SU-DHL-6 (cell line): ENCODE measurements at regions not wholly inside any gene's neighbourhood (a gene's known extent, or its start where the extent isn't known, plus 50 kb on each side); places are given as distances from the start of the nearest gene placed in this dataset.
"Not testable (repeated sequence)": the region's sequence is repeated elsewhere in the genome, so short reads cannot be mapped to it uniquely, and the experiment has no call there.

Source experiments
- H2AFZ ChIP-seq: fragments of 200-600 bp; sonication (generic); 2 replicates; pipeline ENCODE4 v1.6.1; 2014; ENCODE audit warnings: low read depth, mild to moderate bottlenecking, moderate library complexity, mixed read lengths, antibody characterized with exemption, low read length; ENCODE audit not compliant: severe bottlenecking
- H3F3A ChIP-seq: fragments of 200-600 bp; shearing (Covaris generic); 2 replicates; pipeline ENCODE4 v1.6.0; 2016; ENCODE audit warnings: antibody characterized with exemption, mild to moderate bottlenecking; ENCODE audit not compliant: insufficient read depth
- H3K27ac ChIP-seq: fragments of 200-600 bp; sonication (generic); 2 replicates; pipeline ENCODE4 v1.5.1; 2016; ENCODE audit warnings: low read depth, mild to moderate bottlenecking, low read length, moderate library complexity, mixed read lengths
- H3K27me3 ChIP-seq: fragments of 200-600 bp; sonication (generic), shearing (Covaris generic); 2 replicates; pipeline ENCODE4 v1.6.0; 2014; ENCODE audit warnings: mild to moderate bottlenecking, low read length
- H3K36me3 ChIP-seq: fragments of 200-600 bp; sonication (generic); 2 replicates; pipeline ENCODE4 v1.6.1; 2014; ENCODE audit warnings: mild to moderate bottlenecking, low read length, mixed read lengths
- H3K4me2 ChIP-seq: fragments of 300-600, 200-600 bp; shearing (Covaris generic), sonication (generic); 2 replicates; pipeline ENCODE4 v1.6.0; 2014; ENCODE audit warnings: low read length, low read depth, mild to moderate bottlenecking; ENCODE audit not compliant: poor library complexity, severe bottlenecking
- H3K4me3 ChIP-seq: fragments of 200-600 bp; sonication (generic); 2 replicates; pipeline ENCODE4 v1.5.1; 2014; ENCODE audit warnings: antibody characterized with exemption, low read length, mild to moderate bottlenecking, mixed read lengths; ENCODE audit not compliant: insufficient read depth, poor library complexity, severe bottlenecking
- H3K79me2 ChIP-seq: fragments of 200-600 bp; sonication (generic); 2 replicates; pipeline ENCODE4 v1.6.1; 2014; ENCODE audit warnings: mild to moderate bottlenecking, low read length, moderate library complexity; ENCODE audit not compliant: insufficient read depth
- H3K9ac ChIP-seq: fragments of 200-600 bp; sonication (generic); 2 replicates; pipeline ENCODE4 v1.7.0; 2014; ENCODE audit warnings: mild to moderate bottlenecking, low read length
- H3K9me2 ChIP-seq: fragments of 200-600 bp; sonication (generic); replicated peaks from 2 replicates; pipeline ENCODE4 v1.6.1; 2014; ENCODE audit warnings: low read length; ENCODE audit not compliant: insufficient read depth
- H3K9me3 ChIP-seq: fragments of 200-600 bp; sonication (generic); 2 replicates; pipeline ENCODE4 v1.6.1; 2014; ENCODE audit warnings: low read length, mixed read lengths; ENCODE audit not compliant: insufficient read depth
- H4K20me1 ChIP-seq: fragments of 200-600 bp; sonication (generic); 2 replicates; pipeline ENCODE4 v1.6.1; 2014; ENCODE audit warnings: low read depth, mild to moderate bottlenecking, antibody characterized with exemption, low read length, moderate library complexity, mixed read lengths
- EZH2phosphoT487 ChIP-seq: fragments of 200-600 bp; sonication (generic), shearing (Covaris generic); conservative IDR thresholded peaks from 2 replicates; pipeline ENCODE4 v1.6.1; 2018; ENCODE audit warnings: mild to moderate bottlenecking, antibody characterized with exemption, low read length, moderate library complexity, mixed read lengths
- TF ChIP-seq, protein P1 (sequence below): fragments of 200-600 bp; sonication (generic); IDR thresholded peaks from one replicate; pipeline ENCODE4 v1.5.1; 2017; ENCODE audit warnings: antibody characterized with exemption, mild to moderate bottlenecking, low read length, moderate library complexity; ENCODE audit not compliant: insufficient read depth, poor library complexity, severe bottlenecking

DNA sequence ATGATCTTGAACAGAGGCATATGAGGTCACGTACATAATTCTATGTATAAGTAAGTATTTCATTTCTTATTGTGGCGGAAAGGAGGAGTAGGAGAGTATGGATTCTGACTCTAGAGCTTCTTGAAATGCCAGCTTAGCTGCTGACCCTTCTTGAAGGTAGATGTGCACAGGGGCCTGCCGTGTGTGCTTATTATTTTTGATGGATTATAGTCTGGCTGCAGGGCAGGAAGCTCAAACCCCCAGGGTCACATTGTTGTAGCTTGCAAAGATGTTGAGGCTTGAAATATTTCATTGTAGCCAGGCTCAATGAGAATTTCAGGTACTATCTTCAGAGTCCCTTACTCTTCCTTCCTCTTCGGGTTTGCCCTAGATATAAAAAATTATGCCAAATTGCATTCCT, 418.8 kb downstream of the OLFM4 start:
- no peaks in the 10 kb centered on the region for H4K20me1 ChIP-seq
- H3K36me3 ChIP-seq = no peaks in the 10 kb centered on the region
- H3K9ac ChIP-seq = no peak overlapping the region
- H3F3A ChIP-seq = no peaks in the 10 kb centered on the region
- no peaks in the 10 kb centered on the region for H3K27me3 ChIP-seq
- no peaks in the 10 kb centered on the region for H3K9me2 ChIP-seq
- H2AFZ ChIP-seq = no peak overlapping the region
- H3K79me2 ChIP-seq = no peaks in the 10 kb centered on the region
- no peak overlapping the region for H3K4me2 ChIP-seq
- H3K27ac ChIP-seq = no peak overlapping the region
- TF ChIP-seq, protein P1, sequence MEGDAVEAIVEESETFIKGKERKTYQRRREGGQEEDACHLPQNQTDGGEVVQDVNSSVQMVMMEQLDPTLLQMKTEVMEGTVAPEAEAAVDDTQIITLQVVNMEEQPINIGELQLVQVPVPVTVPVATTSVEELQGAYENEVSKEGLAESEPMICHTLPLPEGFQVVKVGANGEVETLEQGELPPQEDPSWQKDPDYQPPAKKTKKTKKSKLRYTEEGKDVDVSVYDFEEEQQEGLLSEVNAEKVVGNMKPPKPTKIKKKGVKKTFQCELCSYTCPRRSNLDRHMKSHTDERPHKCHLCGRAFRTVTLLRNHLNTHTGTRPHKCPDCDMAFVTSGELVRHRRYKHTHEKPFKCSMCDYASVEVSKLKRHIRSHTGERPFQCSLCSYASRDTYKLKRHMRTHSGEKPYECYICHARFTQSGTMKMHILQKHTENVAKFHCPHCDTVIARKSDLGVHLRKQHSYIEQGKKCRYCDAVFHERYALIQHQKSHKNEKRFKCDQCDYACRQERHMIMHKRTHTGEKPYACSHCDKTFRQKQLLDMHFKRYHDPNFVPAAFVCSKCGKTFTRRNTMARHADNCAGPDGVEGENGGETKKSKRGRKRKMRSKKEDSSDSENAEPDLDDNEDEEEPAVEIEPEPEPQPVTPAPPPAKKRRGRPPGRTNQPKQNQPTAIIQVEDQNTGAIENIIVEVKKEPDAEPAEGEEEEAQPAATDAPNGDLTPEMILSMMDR = no peak
- TF ChIP-seq EZH2phosphoT487 = no peak
- H3K9me3 ChIP-seq = peaks cover 8% of the 10 kb centered on the region; the same call in 1 of the 2 replicates
- no peak overlapping the region for H3K4me3 ChIP-seq

DNA sequence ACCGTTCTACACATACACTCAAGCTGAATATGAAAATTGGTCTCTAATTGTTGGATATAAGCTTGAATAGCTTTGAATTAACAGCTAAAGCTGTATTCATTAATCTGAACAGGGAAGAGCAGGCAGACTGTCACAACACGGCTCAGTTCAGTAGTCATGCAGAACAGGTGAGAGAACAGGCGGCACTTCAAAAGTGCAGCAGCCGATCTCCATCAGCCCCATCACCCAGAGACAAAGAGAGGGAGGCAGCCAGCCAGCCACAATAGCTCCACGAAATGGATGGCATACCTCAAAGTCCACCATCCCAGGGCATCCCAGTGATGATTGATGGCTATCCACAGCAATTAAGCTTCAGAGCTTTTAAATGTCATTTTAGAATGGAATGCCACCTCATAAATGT, 419.2 kb downstream of the OLFM4 start:
- no peaks in the 10 kb centered on the region for H3K27me3 ChIP-seq
- H3K9me3 ChIP-seq = peaks cover 8% of the 10 kb centered on the region; the same call in 1 of the 2 replicates
- no peak overlapping the region for H3K4me3 ChIP-seq
- no peak overlapping the region for H3K4me2 ChIP-seq
- H4K20me1 ChIP-seq = no peaks in the 10 kb centered on the region
- no peaks in the 10 kb centered on the region for H3K9me2 ChIP-seq
- H3K9ac ChIP-seq = no peak overlapping the region
- no peaks in the 10 kb centered on the region for H3K36me3 ChIP-seq
- H3K27ac ChIP-seq = no peak overlapping the region
- TF ChIP-seq, protein P1 = no peak
- no peak for TF ChIP-seq EZH2phosphoT487
- H3F3A ChIP-seq = no peaks in the 10 kb centered on the region
- no peak overlapping the region for H2AFZ ChIP-seq
- no peaks in the 10 kb centered on the region for H3K79me2 ChIP-seq

DNA sequence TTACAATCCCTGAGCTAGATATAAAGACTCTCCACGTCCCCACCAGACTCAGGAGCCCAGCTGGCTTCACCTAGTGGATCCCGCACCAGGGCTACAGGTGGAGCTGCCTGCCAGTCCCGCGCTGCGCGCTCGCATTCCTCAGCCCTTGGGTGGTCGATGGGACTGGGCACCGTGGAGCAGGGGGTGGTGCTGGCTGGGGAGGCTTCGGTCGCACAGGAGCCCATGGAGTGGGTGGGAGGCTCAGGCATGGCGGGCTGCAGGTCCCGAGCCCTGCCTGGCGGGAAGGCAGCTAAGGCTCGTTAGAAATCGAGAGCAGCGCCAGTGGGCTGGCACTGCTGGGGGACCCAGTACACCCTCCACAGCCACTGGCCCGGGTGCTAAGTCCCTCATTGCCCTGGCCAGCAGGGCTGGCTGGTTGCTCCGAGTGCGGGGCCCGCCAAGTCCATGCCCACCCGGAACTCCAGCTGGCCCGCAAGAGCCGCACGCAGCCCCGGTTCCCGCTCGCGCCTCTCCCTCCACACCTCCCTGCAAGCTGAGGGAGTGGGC, 423.7 kb downstream of the OLFM4 start:
- H3K4me2 ChIP-seq, H4K20me1 ChIP-seq, H3K79me2 ChIP-seq, H2AFZ ChIP-seq, H3K9ac ChIP-seq, H3K9me2 ChIP-seq, H3K27ac ChIP-seq, H3F3A ChIP-seq, H3K9me3 ChIP-seq, H3K36me3 ChIP-seq, H3K4me3 ChIP-seq, H3K27me3 ChIP-seq: not testable (repeated sequence)

DNA sequence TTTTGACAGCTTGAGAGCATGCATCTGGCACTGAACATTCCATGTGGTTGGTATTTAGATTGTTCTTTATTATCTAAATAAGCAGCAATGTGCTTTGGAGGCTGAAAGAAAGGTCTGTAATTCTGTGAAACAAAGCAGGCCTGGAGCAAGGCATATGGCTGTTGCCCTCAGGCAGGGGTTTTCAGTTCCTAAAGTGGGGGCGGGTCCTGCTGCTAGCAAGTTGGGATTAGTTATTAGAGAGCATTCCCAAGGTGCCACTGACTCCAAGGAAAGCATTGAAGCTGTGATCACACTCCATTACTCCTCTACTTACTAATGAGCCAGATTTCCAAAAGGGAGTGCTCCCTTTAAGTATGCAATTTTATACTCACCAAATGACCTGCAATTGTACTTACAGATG, 432.2 kb downstream of the OLFM4 start:
- Histone ChIP-seq H4K20me1 (no peaks in the 10 kb centered on the region), H3K27ac (no peak overlapping the region), H3K4me3 (no peak overlapping the region), H3K36me3 (no peaks in the 10 kb centered on the region), H3K9ac (no peak overlapping the region), H2AFZ (no peak overlapping the region), H3K79me2 (no peaks in the 10 kb centered on the region), H3K27me3 (no peaks in the 10 kb centered on the region), H3K9me2 (no peaks in the 10 kb centered on the region), H3K9me3 (no peaks in the 10 kb centered on the region), H3K4me2 (no peak overlapping the region), H3F3A (no peaks in the 10 kb centered on the region)
- no peak for TF ChIP-seq EZH2phosphoT487
- TF ChIP-seq, protein P1 = no peak
